K562 (cell line): ENCODE measurements at regions not wholly inside any gene's neighbourhood (a gene's known extent, or its start where the extent isn't known, plus 50 kb on each side); places are given as distances from the start of the nearest gene placed in this dataset.

ENCODE experiments used
- ATAC-seq: fragments of 200-7000 bp; cut with Tn5 transposase; 3 replicates; pipeline ENCODE4 v1.9.1; 2020; ENCODE audit warnings: moderate library complexity
- BruUV-seq: library from RNA; stranded (reverse); fragments of 400-500 nt; replicated peaks from 2 replicates; lab custom pipeline; 2021; lab: Mats Ljungman, UMichigan
- CTCF ChIA-PET: fragments of 300-600 bp; formaldehyde crosslinking; extraction: SDS; loops from one replicate; lab custom pipeline; 2021; ENCODE audit warnings: low intra/inter-chr PET ratio; lab: Yijun Ruan, JAX
- POLR2A ChIA-PET: fragments of 300-600, 350-650 bp; sonication (Branson Sonifier 250); formaldehyde crosslinking; extraction: SDS; loops from one replicate; lab custom pipeline; 2021; ENCODE audit warnings: antibody characterized with exemption, inconsistent platforms; lab: Yijun Ruan, JAX
- DNase-seq, 4 experiments: peaks; one replicate each; pipeline versions ENCODE4 v3.0.0 to v3.0.0-alpha.2; 2011 to 2018; ENCODE audit warnings: low spot score in 3 of 4, mixed read lengths in 3 of 4; ENCODE audit errors: extremely low read depth in 1 of 4
- FAIRE-seq: peaks from 2 replicates; lab custom pipeline; 2011; peaks lifted over from hg19 to GRCh38; lab: Jason Lieb, UNC
- H2AFZ ChIP-seq: 2 replicates; pipeline ENCODE4 v1.6.0; 2011; ENCODE audit warnings: low read depth, low read length, control low read depth, inconsistent platforms
- H3K27ac ChIP-seq: fragments of 200-600 bp; 3 replicates; pipeline ENCODE4 v1.8.0; 2011; ENCODE audit warnings: low read depth, mild to moderate bottlenecking, control low read depth, inconsistent platforms, low read length, moderate library complexity, mixed read lengths; ENCODE audit errors: extremely low read depth
- H3K27me3 ChIP-seq, 2 experiments: fragments of 300-600 bp in 1 of 2; 2 replicates in 1 of 2; 3 replicates in 1 of 2; pipeline versions ENCODE4 v1.6.0 to v1.8.0; 2011; ENCODE audit warnings: inconsistent platforms in 2 of 2, low read length in 2 of 2, mild to moderate bottlenecking in 1 of 2, mixed read lengths in 1 of 2, moderate library complexity in 1 of 2; ENCODE audit not compliant: control insufficient read depth in 2 of 2, insufficient read depth in 2 of 2
- H3K36me3 ChIP-seq: fragments of 300-600 bp; 3 replicates; pipeline ENCODE4 v1.8.0; 2011; ENCODE audit warnings: mild to moderate bottlenecking, low read length, inconsistent platforms; ENCODE audit not compliant: control insufficient read depth, insufficient read depth
- H3K4me1 ChIP-seq, 2 experiments: fragments of 200-600 bp in 1 of 2; replicated peaks in 1 of 2; 2 replicates in 1 of 2; 3 replicates in 1 of 2; pipeline versions ENCODE4 v1.5.1 to v1.8.0; 2011; ENCODE audit warnings: inconsistent platforms in 2 of 2, low read length in 2 of 2, mild to moderate bottlenecking in 1 of 2, mixed read lengths in 1 of 2, moderate library complexity in 1 of 2; ENCODE audit not compliant: control insufficient read depth in 2 of 2, insufficient read depth in 2 of 2
- H3K4me2 ChIP-seq: 2 replicates; pipeline ENCODE4 v1.6.1; 2011; ENCODE audit warnings: low read length, control low read depth, inconsistent platforms, mixed read lengths; ENCODE audit not compliant: insufficient read depth
- H3K4me3 ChIP-seq: fragments of 200-600 bp; sonication (generic), shearing (Covaris generic); 2 replicates; pipeline ENCODE4 v1.5.1; 2016; ENCODE audit warnings: control low read depth, inconsistent platforms
- H3K79me2 ChIP-seq: fragments of 200-600 bp; 3 replicates; pipeline ENCODE4 v1.8.0; 2011; ENCODE audit warnings: low read length, inconsistent platforms; ENCODE audit not compliant: control insufficient read depth, insufficient read depth
- H3K9ac ChIP-seq, 2 experiments: 2 replicates each; pipeline versions ENCODE4 v1.6.0 to v1.6.1; 2011; ENCODE audit warnings: low read depth in 2 of 2, low read length in 2 of 2, control low read depth in 1 of 2, inconsistent platforms in 1 of 2, mild to moderate bottlenecking in 1 of 2, mixed read lengths in 1 of 2; ENCODE audit not compliant: insufficient read depth in 1 of 2
- H3K9me1 ChIP-seq: one replicate; pipeline ENCODE4 v1.6.0; 2011; ENCODE audit warnings: inconsistent platforms, mild to moderate bottlenecking, low read length, moderate library complexity; ENCODE audit not compliant: control insufficient read depth, insufficient read depth
- H3K9me3 ChIP-seq: replicated peaks from 2 replicates; pipeline ENCODE4 v1.5.1; 2011; ENCODE audit warnings: low read depth, low read length, inconsistent platforms; ENCODE audit not compliant: control insufficient read depth, insufficient read depth
- H4K20me1 ChIP-seq: replicated peaks from 2 replicates; pipeline ENCODE4 v1.6.1; 2011; ENCODE audit warnings: low read length, inconsistent platforms, mixed read lengths; ENCODE audit not compliant: control insufficient read depth, insufficient read depth
- ARID1B ChIP-seq: fragments of 450-650 bp; IDR thresholded peaks from 2 replicates; pipeline ENCODE4 v1.6.1; 2016; ENCODE audit warnings: antibody characterized with exemption, mild to moderate bottlenecking, inconsistent platforms
- DEAF1 ChIP-seq: fragments of 450-650 bp; formaldehyde crosslinking; IDR thresholded peaks from 2 replicates; pipeline ENCODE4 v1.4.0; 2020; ENCODE audit warnings: mild to moderate bottlenecking, moderate library complexity
- E2F6 ChIP-seq, 2 experiments: IDR thresholded peaks; 2 replicates each; pipeline ENCODE4 v1.6.1; 2011; ENCODE audit warnings: borderline replicate concordance in 1 of 2, control low read depth in 1 of 2, low read depth in 1 of 2, low read length in 1 of 2, mild to moderate bottlenecking in 1 of 2, mixed read lengths in 1 of 2, moderate library complexity in 1 of 2; ENCODE audit not compliant: insufficient read depth in 1 of 2, insufficient read length in 1 of 2, poor library complexity in 1 of 2, severe bottlenecking in 1 of 2; ENCODE audit errors: extremely low read depth in 1 of 2
- GMEB1 ChIP-seq: fragments of 250-450 bp; sonication (Bioruptor Pico); IDR thresholded peaks from 2 replicates; pipeline ENCODE4 v1.4.0; 2020; ENCODE audit warnings: mild to moderate bottlenecking
- IFI16 ChIP-seq: fragments of 250-450 bp; sonication (Bioruptor Pico); IDR thresholded peaks from 2 replicates; pipeline ENCODE4 v2.1.2; 2022; ENCODE audit warnings: mild to moderate bottlenecking, inconsistent platforms
- LARP7 ChIP-seq: fragments of 450-650 bp; IDR thresholded peaks from 2 replicates; pipeline ENCODE4 v1.6.1; 2016
- NFYB ChIP-seq: IDR thresholded peaks from 2 replicates; pipeline ENCODE4 v1.6.1; 2011; ENCODE audit warnings: mild to moderate bottlenecking, moderate library complexity; ENCODE audit not compliant: insufficient read length; ENCODE audit errors: extremely low read depth
- PHF21A ChIP-seq: fragments of 450-650 bp; IDR thresholded peaks from 2 replicates; pipeline ENCODE4 v1.6.1; 2017; ENCODE audit warnings: low read depth, borderline replicate concordance
- PHF8 ChIP-seq: fragments of 200-600 bp; sonication (generic); IDR thresholded peaks from 2 replicates; pipeline ENCODE4 v1.6.1; 2012; ENCODE audit warnings: mixed run types, mild to moderate bottlenecking, inconsistent platforms, low read length, moderate library complexity, borderline replicate concordance
- RBBP5 ChIP-seq: fragments of 200-600 bp; sonication (generic); IDR thresholded peaks from 2 replicates; pipeline ENCODE4 v1.6.1; 2012; ENCODE audit warnings: borderline replicate concordance, mild to moderate bottlenecking, low read length, control low read depth, inconsistent platforms; ENCODE audit not compliant: insufficient read depth, poor library complexity, severe bottlenecking
- RBM25 ChIP-seq: fragments of 200-400 bp; formaldehyde crosslinking; IDR thresholded peaks from 2 replicates; pipeline ENCODE4 v1.6.1; 2018; ENCODE audit warnings: low read length, low read depth, moderate library complexity; ENCODE audit not compliant: severe bottlenecking
- U2AF2 ChIP-seq: fragments of 200-400 bp; formaldehyde crosslinking; optimal IDR thresholded peaks from 2 replicates; pipeline ENCODE3; 2017; ENCODE audit warnings: low read depth, mild to moderate bottlenecking, low read length
- USF1 ChIP-seq: sonication (generic); formaldehyde crosslinking; IDR thresholded peaks from 2 replicates; pipeline ENCODE4 v1.9.0; 2022; ENCODE audit warnings: mild to moderate bottlenecking, missing genetic modification reagents
- USF2 ChIP-seq: sonication (generic); formaldehyde crosslinking; IDR thresholded peaks from 2 replicates; pipeline ENCODE4 v1.5.0; 2020; ENCODE audit warnings: missing genetic modification reagents
- ZFP1 ChIP-seq: fragments of 450-650 bp; formaldehyde crosslinking; IDR thresholded peaks from 2 replicates; pipeline ENCODE4 v1.4.0; 2020; ENCODE audit warnings: mild to moderate bottlenecking, mixed read lengths
- ZNF133 ChIP-seq: fragments of 250-450 bp; sonication (Bioruptor Pico); IDR thresholded peaks from 2 replicates; pipeline ENCODE4 v1.4.0; 2020; ENCODE audit warnings: mild to moderate bottlenecking
- ZSCAN32 ChIP-seq: fragments of 450-650 bp; formaldehyde crosslinking; IDR thresholded peaks from 2 replicates; pipeline ENCODE4 v1.4.0; 2020; ENCODE audit warnings: mild to moderate bottlenecking, moderate library complexity
- in situ Hi-C: fragments of 300-500 bp; cut with MboI; formaldehyde crosslinking; loops from 4 replicates; pipeline ENCODE4 v1.15.0; 2018; ENCODE audit warnings: inconsistent platforms, mixed read lengths
- intact Hi-C: fragments of 100-400 bp; cut with micrococcal nuclease; formaldehyde crosslinking; loops from 2 replicates; pipeline ENCODE4 v1.14.2; 2022

- H3K9me3 ChIP-seq: no peaks in the 10 kb centered on the region; the same call in 1 of the 2 replicates
- 0 out of 3 replicates have a peak, but pooled peaks cover 2% of the 10 kb centered on the region for H3K79me2 ChIP-seq
- H3K9me1 ChIP-seq: no peaks in the 10 kb centered on the region
- DNase-seq (no peak), FAIRE-seq (no peak), ATAC-seq (no peak)
- intact Hi-C loops (no loop called here), in situ Hi-C loops (no loop called here)
- H3K27ac ChIP-seq: no peak overlapping the region
- no peak overlapping the region for H3K4me2 ChIP-seq
- ChIA-PET CTCF (interaction anchor here (0.6 kb wide), 1 partner anchor 593 kb away, joined by 5 read pairs; no protein-coding TSS in a partner anchor), POLR2A (interaction anchor here (0.7 to 1.6 kb wide), 2 partner anchors 12 to 14 kb away, joined by 4 to 7 read pairs; no protein-coding TSS in a partner anchor)
- no peaks in the 10 kb centered on the region for H3K27me3 ChIP-seq
- no peaks in the 10 kb centered on the region for H4K20me1 ChIP-seq
- no peak overlapping the region for H3K4me3 ChIP-seq
- H2AFZ ChIP-seq: no peak overlapping the region
- TF ChIP-seq ZFP1 (CRISPR knock-in tag) (no peak), DEAF1 (CRISPR knock-in tag) (no peak), RBBP5 (no peak), U2AF2 (no peak), USF2 (CRISPR knock-in tag) (peak; percentile 19; the same call in 1 of the 2 replicates), E2F6 (IDR thresholded peaks at IDR 0.05; ENCODE audit: borderline replicate concordance in 1 of 2, extremely low read depth in 1 of 2, insufficient read depth in 1 of 2, insufficient read length in 1 of 2, low read depth in 1 of 2, low read length in 1 of 2, poor library complexity in 1 of 2, severe bottlenecking in 1 of 2) (no peak), ZSCAN32 (no peak), USF1 (peak; percentile 50), IFI16 (CRISPR knock-in tag) (no peak), ARID1B (no peak), NFYB (peak; percentile 68), PHF21A (no peak), GMEB1 (CRISPR knock-in tag) (no peak), RBM25 (peak; percentile 37), LARP7 (no peak), ZNF133 (CRISPR knock-in tag) (no peak), PHF8 (no peak)
- peaks cover 6 to 19% of the 10 kb centered on the region in 2 experiments; a peak in 3 of 5 replicates for H3K4me1 ChIP-seq
- no TSS peak for BruUV-seq
- no peaks in the 10 kb centered on the region for H3K36me3 ChIP-seq
- no peak overlapping the region for H3K9ac ChIP-seq
Measured at GRCh38 chr1:90807329-90807728, 90.2 kb upstream of the BARHL2 start.
